HepG2 (cell line): ENCODE measurements at regions not wholly inside any gene's neighbourhood (a gene's known extent, or its start where the extent isn't known, plus 50 kb on each side); places are given as distances from the start of the nearest gene placed in this dataset.

Source experiments
- BHLHE40 ChIP-seq: IDR thresholded peaks from 2 replicates; pipeline ENCODE4 v1.6.1; 2011; ENCODE audit warnings: low read length, improper control_type of control experiment
- EEA1 ChIP-seq: sonication (generic); formaldehyde crosslinking; IDR thresholded peaks from 2 replicates; pipeline ENCODE4 v1.5.1; 2020; ENCODE audit warnings: mild to moderate bottlenecking, missing genetic modification reagents, borderline replicate concordance
- POLR2AphosphoS5 ChIP-seq: IDR thresholded peaks from 2 replicates; pipeline ENCODE4 v1.6.1; 2012; ENCODE audit warnings: low read depth, low read length
- ZBTB1 ChIP-seq: sonication (generic); formaldehyde crosslinking; IDR thresholded peaks from 2 replicates; pipeline ENCODE4 v1.4.0; 2020; ENCODE audit warnings: missing genetic modification reagents, borderline replicate concordance
- ZNF780A ChIP-seq: sonication (generic); formaldehyde crosslinking; IDR thresholded peaks from 2 replicates; pipeline ENCODE4 v1.8.0; 2022; ENCODE audit warnings: mild to moderate bottlenecking, missing genetic modification reagents, moderate library complexity
- TF ChIP-seq, protein P1 (sequence below): sonication (generic); formaldehyde crosslinking; IDR thresholded peaks from 2 replicates; pipeline ENCODE4 v1.4.0; 2020; ENCODE audit warnings: missing genetic modification reagents
- TF ChIP-seq, protein P2 (sequence below), 2 experiments: IDR thresholded peaks; 2 replicates each; pipeline ENCODE4 v1.6.1; 2011 to 2012; ENCODE audit warnings: low read length in 2 of 2, borderline replicate concordance in 1 of 2, low read depth in 1 of 2, mild to moderate bottlenecking in 1 of 2, moderate library complexity in 1 of 2

DNA sequence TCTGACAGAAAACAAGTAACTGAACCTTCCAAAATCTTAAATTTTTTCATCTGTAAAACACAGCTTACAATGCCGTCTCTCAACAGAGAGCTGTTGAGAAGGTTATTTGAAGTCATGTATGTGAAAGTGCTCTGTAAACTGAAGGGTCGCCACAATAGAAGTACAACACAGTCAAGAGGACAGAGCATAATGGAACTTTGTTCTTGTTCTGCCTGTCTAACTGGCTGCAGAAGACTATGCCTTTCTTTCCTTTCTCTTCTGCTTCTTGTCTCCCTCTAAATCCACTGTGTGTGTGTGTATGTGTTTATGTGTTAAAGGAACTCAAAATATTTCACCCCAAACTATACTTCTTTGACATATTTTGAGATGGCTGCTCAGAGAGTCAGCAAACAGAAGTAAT lies 365.8 kb upstream of the RND3 start:
- TF ChIP-seq, protein P1, sequence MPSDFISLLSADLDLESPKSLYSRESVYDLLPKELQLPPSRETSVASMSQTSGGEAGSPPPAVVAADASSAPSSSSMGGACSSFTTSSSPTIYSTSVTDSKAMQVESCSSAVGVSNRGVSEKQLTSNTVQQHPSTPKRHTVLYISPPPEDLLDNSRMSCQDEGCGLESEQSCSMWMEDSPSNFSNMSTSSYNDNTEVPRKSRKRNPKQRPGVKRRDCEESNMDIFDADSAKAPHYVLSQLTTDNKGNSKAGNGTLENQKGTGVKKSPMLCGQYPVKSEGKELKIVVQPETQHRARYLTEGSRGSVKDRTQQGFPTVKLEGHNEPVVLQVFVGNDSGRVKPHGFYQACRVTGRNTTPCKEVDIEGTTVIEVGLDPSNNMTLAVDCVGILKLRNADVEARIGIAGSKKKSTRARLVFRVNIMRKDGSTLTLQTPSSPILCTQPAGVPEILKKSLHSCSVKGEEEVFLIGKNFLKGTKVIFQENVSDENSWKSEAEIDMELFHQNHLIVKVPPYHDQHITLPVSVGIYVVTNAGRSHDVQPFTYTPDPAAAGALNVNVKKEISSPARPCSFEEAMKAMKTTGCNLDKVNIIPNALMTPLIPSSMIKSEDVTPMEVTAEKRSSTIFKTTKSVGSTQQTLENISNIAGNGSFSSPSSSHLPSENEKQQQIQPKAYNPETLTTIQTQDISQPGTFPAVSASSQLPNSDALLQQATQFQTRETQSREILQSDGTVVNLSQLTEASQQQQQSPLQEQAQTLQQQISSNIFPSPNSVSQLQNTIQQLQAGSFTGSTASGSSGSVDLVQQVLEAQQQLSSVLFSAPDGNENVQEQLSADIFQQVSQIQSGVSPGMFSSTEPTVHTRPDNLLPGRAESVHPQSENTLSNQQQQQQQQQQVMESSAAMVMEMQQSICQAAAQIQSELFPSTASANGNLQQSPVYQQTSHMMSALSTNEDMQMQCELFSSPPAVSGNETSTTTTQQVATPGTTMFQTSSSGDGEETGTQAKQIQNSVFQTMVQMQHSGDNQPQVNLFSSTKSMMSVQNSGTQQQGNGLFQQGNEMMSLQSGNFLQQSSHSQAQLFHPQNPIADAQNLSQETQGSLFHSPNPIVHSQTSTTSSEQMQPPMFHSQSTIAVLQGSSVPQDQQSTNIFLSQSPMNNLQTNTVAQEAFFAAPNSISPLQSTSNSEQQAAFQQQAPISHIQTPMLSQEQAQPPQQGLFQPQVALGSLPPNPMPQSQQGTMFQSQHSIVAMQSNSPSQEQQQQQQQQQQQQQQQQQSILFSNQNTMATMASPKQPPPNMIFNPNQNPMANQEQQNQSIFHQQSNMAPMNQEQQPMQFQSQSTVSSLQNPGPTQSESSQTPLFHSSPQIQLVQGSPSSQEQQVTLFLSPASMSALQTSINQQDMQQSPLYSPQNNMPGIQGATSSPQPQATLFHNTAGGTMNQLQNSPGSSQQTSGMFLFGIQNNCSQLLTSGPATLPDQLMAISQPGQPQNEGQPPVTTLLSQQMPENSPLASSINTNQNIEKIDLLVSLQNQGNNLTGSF (CRISPR knock-in tag), result no peak
- TF ChIP-seq ZBTB1 (no peak), EEA1 (no peak), BHLHE40 (no peak), ZNF780A (no peak), POLR2AphosphoS5 (no peak)
- TF ChIP-seq, protein P2, sequence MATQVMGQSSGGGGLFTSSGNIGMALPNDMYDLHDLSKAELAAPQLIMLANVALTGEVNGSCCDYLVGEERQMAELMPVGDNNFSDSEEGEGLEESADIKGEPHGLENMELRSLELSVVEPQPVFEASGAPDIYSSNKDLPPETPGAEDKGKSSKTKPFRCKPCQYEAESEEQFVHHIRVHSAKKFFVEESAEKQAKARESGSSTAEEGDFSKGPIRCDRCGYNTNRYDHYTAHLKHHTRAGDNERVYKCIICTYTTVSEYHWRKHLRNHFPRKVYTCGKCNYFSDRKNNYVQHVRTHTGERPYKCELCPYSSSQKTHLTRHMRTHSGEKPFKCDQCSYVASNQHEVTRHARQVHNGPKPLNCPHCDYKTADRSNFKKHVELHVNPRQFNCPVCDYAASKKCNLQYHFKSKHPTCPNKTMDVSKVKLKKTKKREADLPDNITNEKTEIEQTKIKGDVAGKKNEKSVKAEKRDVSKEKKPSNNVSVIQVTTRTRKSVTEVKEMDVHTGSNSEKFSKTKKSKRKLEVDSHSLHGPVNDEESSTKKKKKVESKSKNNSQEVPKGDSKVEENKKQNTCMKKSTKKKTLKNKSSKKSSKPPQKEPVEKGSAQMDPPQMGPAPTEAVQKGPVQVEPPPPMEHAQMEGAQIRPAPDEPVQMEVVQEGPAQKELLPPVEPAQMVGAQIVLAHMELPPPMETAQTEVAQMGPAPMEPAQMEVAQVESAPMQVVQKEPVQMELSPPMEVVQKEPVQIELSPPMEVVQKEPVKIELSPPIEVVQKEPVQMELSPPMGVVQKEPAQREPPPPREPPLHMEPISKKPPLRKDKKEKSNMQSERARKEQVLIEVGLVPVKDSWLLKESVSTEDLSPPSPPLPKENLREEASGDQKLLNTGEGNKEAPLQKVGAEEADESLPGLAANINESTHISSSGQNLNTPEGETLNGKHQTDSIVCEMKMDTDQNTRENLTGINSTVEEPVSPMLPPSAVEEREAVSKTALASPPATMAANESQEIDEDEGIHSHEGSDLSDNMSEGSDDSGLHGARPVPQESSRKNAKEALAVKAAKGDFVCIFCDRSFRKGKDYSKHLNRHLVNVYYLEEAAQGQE (IDR thresholded peaks at IDR 0.05; ENCODE audit: borderline replicate concordance in 1 of 2, low read depth in 1 of 2, low read length in 2 of 2), result no peak
